ENCODE measurements at regions not wholly inside any gene's neighbourhood (a gene's known extent, or its start where the extent isn't known, plus 50 kb on each side); places are given as distances from the start of the nearest gene placed in this dataset.
"Not testable (repeated sequence)": the region's sequence is repeated elsewhere in the genome, so short reads cannot be mapped to it uniquely, and the experiment has no call there.

DNA sequence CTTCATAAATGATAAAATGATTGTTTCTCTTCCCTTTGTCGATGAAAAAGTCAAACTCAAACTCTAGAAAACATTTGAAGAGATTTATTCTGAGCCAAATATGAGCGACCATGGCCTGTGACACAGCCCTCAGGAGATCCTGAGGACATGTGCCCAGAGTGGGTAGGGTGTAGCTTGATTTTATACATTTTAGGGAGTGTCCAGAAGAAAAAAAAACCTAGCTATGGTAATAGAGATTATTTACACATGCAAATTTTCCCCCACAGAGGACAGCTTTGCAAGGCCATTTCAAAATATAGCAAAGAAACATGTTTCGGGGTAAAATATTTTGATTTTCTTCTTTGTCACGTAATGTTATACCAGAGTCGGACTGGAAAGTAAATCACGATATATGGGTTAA lies 92.4 kb upstream of the TRIB2 start:
- DNase-seq (ENCODE audit: low read depth in 3 of 3, low spot score in 2 of 3) = no peak

GRCh38 chr2:12624905-12625598 lies 91.7 kb upstream of the TRIB2 start:
- DNase-seq (ENCODE audit: low read depth in 3 of 3, low spot score in 2 of 3) = no peak

GRCh38 chr2:12628541-12628940 lies 88.2 kb upstream of the TRIB2 start:
- DNase-seq (ENCODE audit: low read depth in 3 of 3, low spot score in 2 of 3) = not testable (repeated sequence)

DNA sequence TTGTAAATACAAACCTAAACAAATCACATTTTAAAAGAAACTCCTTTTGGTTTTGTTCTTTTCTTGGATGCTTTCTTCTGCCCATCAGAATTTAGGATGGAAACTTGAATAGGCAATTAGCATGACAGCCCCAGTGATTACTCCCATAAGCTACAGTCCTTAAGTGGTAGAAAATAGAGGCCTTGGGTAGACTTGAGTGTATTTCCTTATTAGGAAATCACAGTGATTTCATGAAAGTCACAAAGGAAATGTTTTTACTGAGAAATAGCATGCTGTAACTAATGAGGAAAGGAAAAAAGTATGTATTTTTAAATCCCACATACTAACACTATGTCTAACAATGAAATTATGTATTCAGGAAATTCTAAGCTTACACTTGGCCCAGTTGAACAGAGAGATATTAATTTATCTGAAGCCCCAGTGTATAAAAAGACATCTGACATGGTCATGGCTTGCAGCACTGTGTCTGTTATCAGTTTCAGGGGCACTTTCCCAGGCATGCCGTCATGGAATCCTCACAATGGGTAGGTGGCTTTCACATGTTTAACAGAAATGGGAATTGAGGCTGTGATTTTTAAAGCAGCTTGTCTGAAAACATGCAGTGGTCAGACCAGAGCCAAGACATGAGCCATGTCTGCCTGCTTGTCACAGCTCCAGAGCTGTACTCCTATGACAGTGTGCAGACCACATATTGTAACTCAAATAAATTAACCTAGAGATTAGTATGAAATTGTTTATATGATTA lies 79.7 kb upstream of the TRIB2 start:
- DNase-seq (ENCODE audit: low read depth in 3 of 3, low spot score in 2 of 3) = no peak

GRCh38 chr2:12637754-12638153 lies 79.0 kb upstream of the TRIB2 start:
- no peak for DNase-seq (ENCODE audit: low read depth in 3 of 3, low spot score in 2 of 3)

GRCh38 chr2:12641441-12641840 lies 75.3 kb upstream of the TRIB2 start:
- DNase-seq (ENCODE audit: low read depth in 3 of 3, low spot score in 2 of 3) = no peak

DNA sequence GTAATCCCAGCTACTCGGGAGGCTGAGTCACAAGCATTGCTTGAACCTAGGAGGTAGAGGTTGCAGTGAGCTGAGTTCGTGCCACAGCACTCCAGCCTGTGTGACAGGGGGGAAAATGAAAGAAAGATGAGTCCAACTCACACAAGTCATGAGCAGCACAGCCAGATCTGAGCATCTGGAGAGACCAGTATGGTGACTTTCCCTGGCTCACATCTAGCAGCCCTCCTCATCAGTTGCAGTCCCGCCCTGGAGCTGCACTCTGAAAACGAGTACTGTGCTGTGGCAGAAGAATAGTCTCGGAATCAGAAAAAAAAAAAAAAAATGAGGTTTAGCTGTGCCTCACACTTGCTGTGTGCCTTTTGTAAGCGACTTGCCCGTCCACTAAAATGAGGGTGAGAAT lies 74.4 kb upstream of the TRIB2 start:
- no peak for DNase-seq (ENCODE audit: low read depth in 3 of 3, low spot score in 2 of 3)

DNA sequence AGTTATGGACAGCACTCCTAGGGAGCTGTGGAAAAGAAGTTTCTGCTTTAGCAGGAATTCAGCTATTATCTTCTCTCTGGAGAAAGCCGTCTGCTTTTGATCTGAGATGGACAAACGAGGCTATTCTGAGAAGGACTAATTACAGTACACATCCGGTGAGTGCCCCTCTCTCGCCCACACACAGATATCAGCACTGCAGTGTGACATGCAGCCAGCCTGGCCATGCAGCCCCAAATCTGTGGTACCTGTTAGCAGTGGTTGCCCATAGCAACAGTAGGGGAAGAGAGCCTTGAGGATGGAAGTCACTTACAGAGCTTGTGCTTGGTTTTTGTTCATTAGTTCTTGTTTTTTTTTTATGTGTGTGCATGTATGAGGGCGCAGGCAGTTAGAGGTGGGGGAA lies 73.9 kb upstream of the TRIB2 start:
- no peak for DNase-seq (ENCODE audit: low read depth in 3 of 3, low spot score in 2 of 3)

DNA sequence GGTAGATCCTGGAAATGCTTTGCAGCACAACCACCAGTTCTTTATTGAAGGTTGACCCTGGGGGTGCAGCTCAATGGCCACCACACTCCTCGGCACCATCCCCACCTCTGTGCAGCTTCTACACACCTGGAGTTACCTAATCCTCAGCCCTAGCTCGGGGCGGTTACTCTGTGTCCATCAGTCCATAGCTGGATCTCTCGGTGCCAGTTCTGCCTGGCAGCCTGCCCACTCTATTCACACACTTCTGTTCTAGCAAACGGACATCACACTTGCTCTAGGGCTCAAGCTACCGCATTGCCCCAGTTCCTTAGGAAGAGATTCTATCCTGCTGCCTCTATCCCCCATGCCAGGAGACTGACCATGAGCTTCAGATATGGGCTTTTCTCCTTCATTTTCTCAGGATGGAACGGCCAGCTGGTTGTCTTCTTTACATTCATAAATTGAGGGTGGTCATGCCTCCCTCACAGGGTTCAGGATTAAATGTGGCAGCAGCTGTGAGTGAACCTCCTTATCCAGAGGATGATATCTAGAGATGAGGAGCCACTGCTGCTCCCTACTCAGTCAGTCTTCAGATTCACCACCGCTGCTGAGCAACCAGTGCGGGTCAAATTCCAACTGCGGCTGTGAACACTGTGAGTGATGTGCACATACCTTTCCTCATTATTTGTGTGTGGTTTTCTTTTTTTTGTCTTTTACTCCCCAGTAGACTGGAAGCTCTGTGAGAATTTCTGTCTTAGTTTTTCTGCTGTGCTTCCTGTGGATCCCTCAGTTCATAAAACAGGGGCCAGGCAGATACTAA lies 66.9 kb upstream of the TRIB2 start:
- no peak for DNase-seq (ENCODE audit: low read depth in 3 of 3, low spot score in 2 of 3)

DNA sequence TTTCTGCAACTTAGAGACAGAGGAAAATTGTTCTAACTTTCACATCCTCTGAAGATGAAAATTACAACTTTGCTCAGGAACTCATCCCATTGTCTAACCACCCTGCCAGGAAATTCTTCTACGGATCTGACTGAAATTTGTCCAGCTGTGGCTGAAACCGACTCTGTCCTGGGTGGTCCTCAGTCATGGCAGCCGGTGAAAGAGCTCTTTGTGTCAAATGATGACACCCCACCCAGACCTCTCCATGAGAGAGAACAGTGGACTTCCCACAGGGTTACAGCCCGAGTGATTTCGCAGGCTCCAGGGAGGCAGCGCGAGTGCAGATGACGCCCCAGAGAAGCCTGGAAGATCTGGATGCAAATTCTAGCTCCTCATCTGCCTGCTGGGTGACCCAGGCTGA lies 65.1 kb upstream of the TRIB2 start:
- DNase-seq (ENCODE audit: low read depth in 3 of 3, low spot score in 2 of 3) = no peak

DNA sequence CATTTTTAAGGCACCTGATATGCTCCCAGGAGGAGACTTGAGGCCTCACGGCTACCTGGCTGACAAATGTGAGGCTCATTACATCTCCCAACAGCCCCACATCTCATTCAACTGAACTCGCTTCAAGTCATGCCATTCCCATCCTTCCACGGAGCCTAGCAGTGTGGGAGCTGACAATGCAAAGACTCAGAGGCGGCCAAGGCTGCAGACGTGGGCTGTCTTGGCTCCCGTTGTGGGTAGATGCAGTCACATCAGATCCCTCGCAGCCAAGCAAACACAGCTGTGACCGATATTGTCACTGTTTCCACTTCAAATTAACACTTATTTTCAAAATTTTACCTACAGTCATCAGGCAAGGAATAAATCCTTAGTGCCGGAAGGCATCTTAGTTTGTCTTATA lies 64.0 kb upstream of the TRIB2 start:
- no peak for DNase-seq (ENCODE audit: low read depth in 3 of 3, low spot score in 2 of 3)

DNA sequence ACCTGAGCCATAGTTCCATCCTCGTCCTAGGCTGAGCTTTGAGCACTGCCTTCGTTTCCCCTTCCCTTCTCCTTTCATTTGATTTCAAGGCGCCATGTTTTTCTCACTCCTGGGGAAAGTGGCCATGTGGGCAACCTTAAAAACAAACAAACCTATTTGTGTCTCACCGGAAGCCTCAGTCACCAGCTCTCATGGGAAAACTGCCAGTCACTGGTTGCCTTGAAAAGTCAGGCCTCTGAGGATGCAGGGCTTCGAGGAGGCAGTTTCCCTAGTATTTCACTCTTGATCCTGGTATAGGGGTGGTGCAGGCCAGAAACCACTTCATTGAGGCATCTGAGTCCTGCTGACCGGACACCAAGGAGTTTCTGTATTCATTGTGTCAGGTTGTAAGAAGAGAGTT lies 59.2 kb upstream of the TRIB2 start:
- DNase-seq (ENCODE audit: low read depth in 3 of 3, low spot score in 2 of 3) = no peak

- DNase-seq (ENCODE audit: low read depth in 3 of 3, low spot score in 2 of 3) = no peak
These were observed 58.3 kb upstream of the TRIB2 start for GRCh38 chr2:12658310-12658945.

GRCh38 chr2:12661489-12661888 lies 55.2 kb upstream of the TRIB2 start:
- no peak for DNase-seq (ENCODE audit: low read depth in 3 of 3, low spot score in 2 of 3)

DNA sequence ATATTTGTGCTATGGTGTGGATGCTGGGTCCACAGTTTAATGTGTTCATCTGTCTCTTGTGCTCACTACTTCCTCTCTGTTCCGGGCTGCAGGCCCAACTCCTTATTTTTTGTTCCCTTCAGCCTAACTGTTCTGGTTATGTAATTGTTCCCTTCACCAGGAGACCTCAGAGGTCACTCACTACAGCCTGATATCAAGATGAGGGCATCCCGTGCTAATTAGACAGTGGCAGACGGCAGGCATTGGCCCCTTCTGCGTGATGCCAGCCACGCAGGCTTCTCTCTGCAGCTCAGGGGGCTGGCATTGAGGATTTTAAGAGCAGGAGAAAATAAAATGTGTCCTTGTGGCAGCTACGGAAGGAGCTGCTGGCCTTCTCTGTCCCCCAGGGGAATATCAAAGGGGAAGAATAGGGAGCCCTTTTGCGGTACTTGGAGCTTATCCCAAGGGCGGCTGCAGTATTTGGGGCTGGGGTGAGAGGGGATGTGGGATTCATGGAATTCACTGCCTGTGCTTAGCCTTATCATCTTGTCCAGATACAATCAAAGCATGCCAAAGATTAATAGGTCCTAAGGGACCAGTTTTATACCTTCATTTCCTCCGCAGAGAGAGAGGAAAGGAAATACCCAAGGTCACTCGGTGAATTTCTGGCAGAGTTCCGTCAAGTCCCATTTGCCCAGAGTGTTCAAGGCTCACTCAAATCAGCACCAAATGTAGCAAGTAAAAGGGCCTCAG lies 53.3 kb upstream of the TRIB2 start:
- no peak for DNase-seq (ENCODE audit: low read depth in 3 of 3, low spot score in 2 of 3)

DNA sequence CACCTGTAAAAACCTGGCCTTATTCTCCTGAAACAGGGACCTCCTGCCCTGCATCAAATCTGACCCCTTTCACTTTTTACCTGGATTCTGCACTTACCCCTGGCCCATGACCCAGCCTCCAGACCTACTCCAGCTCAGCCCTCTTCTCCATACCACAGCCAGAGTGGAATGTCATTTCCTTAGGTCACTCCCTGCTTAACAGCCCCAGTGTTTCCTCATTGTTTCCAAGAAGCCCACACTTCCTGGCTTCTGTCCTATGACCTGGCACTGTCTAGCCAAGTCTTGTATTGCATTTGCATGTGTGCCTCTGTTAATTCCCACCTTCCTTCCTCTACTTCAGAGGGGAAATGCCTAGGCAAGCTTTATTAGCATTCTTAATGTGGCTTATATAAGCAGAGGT lies 51.4 kb upstream of the TRIB2 start:
- no peak for DNase-seq (ENCODE audit: low read depth in 3 of 3, low spot score in 2 of 3)

DNA sequence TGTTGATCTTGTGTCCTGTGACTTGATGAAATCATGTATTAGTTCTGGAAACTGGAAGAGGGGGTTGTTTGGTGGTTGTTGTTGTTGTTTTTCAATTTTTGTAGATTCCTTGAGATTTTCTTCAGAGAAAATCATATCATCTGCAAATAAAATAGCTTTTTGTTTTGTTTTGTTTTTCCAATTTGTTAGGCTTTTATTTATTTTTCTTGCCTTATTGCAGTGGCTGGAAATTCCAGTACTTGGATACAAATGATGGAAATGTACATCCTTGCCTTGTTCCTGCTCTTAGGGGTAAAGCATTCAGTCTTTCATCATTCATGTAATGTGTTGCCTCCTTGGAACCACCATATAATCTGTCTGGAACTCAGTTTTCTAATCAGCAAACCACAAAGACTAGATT lies 50.3 kb upstream of the TRIB2 start:
- DNase-seq (ENCODE audit: low read depth in 3 of 3, low spot score in 2 of 3) = no peak

Measured in right renal cortex interstitium (tissue), 3 donors.